Neuronal stem cell (in vitro differentiated cells): ENCODE measurements at regions not wholly inside any gene's neighbourhood (a gene's known extent, or its start where the extent isn't known, plus 50 kb on each side); places are given as distances from the start of the nearest gene placed in this dataset. TPM values are rescaled to one million over a fixed set of nuclear protein-coding genes. Genes with fewer than 3 reads are reported as not detected.

Experiments
- DNase-seq: peaks from one replicate; pipeline ENCODE4 v3.0.0-alpha.2; 2013; ENCODE audit warnings: low spot score
- H2AFZ ChIP-seq: one replicate; pipeline ENCODE4 v1.6.1; 2013; ENCODE audit warnings: mild to moderate bottlenecking, low read length, inconsistent platforms
- H2AK5ac ChIP-seq: 2 replicates; pipeline ENCODE4 v1.6.1; 2013; ENCODE audit warnings: low read depth, mild to moderate bottlenecking, inconsistent platforms, low read length, moderate library complexity, mixed read lengths
- H2BK120ac ChIP-seq: 2 replicates; pipeline ENCODE4 v1.6.1; 2013; ENCODE audit warnings: low read depth, mild to moderate bottlenecking, inconsistent platforms, low read length, moderate library complexity, mixed read lengths
- H2BK12ac ChIP-seq: one replicate; pipeline ENCODE4 v1.6.1; 2013; ENCODE audit warnings: low read length, inconsistent platforms
- H2BK15ac ChIP-seq: 2 replicates; pipeline ENCODE4 v1.6.1; 2013; ENCODE audit warnings: mild to moderate bottlenecking, low read length, inconsistent platforms, mixed read lengths
- H2BK5ac ChIP-seq: one replicate; pipeline ENCODE4 v1.6.1; 2013; ENCODE audit warnings: inconsistent platforms, mild to moderate bottlenecking, low read length, moderate library complexity
- H3K14ac ChIP-seq: one replicate; pipeline ENCODE4 v1.6.1; 2013; ENCODE audit warnings: low read length, inconsistent platforms
- H3K18ac ChIP-seq: 2 replicates; pipeline ENCODE4 v1.6.1; 2013; ENCODE audit warnings: low read length, inconsistent platforms
- H3K23ac ChIP-seq: 2 replicates; pipeline ENCODE4 v1.6.1; 2013; ENCODE audit warnings: low read depth, mild to moderate bottlenecking, mixed read lengths, low read length, inconsistent platforms; ENCODE audit not compliant: poor library complexity
- H3K27ac ChIP-seq: replicated peaks from 3 replicates; pipeline ENCODE4 v1.5.1; 2013; ENCODE audit warnings: low read length, inconsistent platforms
- H3K27me3 ChIP-seq, 3 experiments: 2 replicates each; pipeline ENCODE4 v1.6.1; 2013; ENCODE audit warnings: low read length in 3 of 3, mild to moderate bottlenecking in 2 of 3, inconsistent platforms in 1 of 3, low read depth in 1 of 3, mixed read lengths in 1 of 3, moderate library complexity in 1 of 3; ENCODE audit not compliant: control insufficient read depth in 3 of 3, insufficient read depth in 3 of 3
- H3K36me3 ChIP-seq, 2 donors: replicated peaks in 1 of 2; 2 replicates each; pipeline ENCODE4 v1.6.1; 2013; ENCODE audit warnings: low read length in 2 of 2; ENCODE audit not compliant: control insufficient read depth in 2 of 2, insufficient read depth in 2 of 2
- H3K4ac ChIP-seq: 2 replicates; pipeline ENCODE4 v1.6.1; 2013; ENCODE audit warnings: inconsistent platforms, mild to moderate bottlenecking, low read length, moderate library complexity
- H3K4me1 ChIP-seq, 2 donors: 1 replicate in 1 of 2; 2 replicates in 1 of 2; pipeline ENCODE4 v1.6.1; 2013; ENCODE audit warnings: low read length in 2 of 2, low read depth in 1 of 2; ENCODE audit not compliant: control insufficient read depth in 2 of 2, insufficient read depth in 1 of 2
- H3K4me2 ChIP-seq: one replicate; pipeline ENCODE4 v1.6.1; 2013; ENCODE audit warnings: mild to moderate bottlenecking, low read length, inconsistent platforms; ENCODE audit not compliant: insufficient read depth, poor library complexity, severe bottlenecking
- H3K4me3 ChIP-seq, 2 donors: 2 replicates each; pipeline ENCODE4 v1.5.1; 2013; ENCODE audit warnings: low read length in 2 of 2, mild to moderate bottlenecking in 2 of 2, inconsistent platforms in 1 of 2, moderate library complexity in 1 of 2
- H3K79me1 ChIP-seq: one replicate; pipeline ENCODE4 v1.6.1; 2013; ENCODE audit warnings: low read depth, mild to moderate bottlenecking, inconsistent platforms, low read length, moderate library complexity
- H3K9ac ChIP-seq: one replicate; pipeline ENCODE4 v1.6.1; 2013; ENCODE audit warnings: mild to moderate bottlenecking, low read depth, low read length, inconsistent platforms; ENCODE audit not compliant: poor library complexity
- H3K9me3 ChIP-seq, 2 donors: replicated peaks in 1 of 2; 2 replicates each; pipeline versions ENCODE3 to v1.6.1; 2013; ENCODE audit warnings: low read length in 2 of 2, mild to moderate bottlenecking in 2 of 2, inconsistent platforms in 1 of 2, low read depth in 1 of 2, mixed read lengths in 1 of 2, moderate library complexity in 1 of 2; ENCODE audit not compliant: control insufficient read depth in 2 of 2, insufficient read depth in 1 of 2
- H4K8ac ChIP-seq: one replicate; pipeline ENCODE4 v1.6.1; 2013; ENCODE audit warnings: low read depth, mild to moderate bottlenecking, inconsistent platforms, low read length, moderate library complexity
- H4K91ac ChIP-seq: one replicate; pipeline ENCODE4 v1.6.1; 2013; ENCODE audit warnings: low read length, low read depth, mild to moderate bottlenecking, inconsistent platforms; ENCODE audit not compliant: poor library complexity
- WGBS, 2 donors: extraction: QIAGEN DNeasy Blood & Tissue Kit; methylation state at CpG; one replicate each; pipeline ENCODE4 v1.1.7; 2013; ENCODE audit warnings: missing lambda C conversion rate in 2 of 2, mixed read lengths in 1 of 2; ENCODE audit not compliant: insufficient read length in 2 of 2, insufficient replicate concordance in 1 of 2; ENCODE audit errors: extremely low coverage in 2 of 2; 5-methylcytosine and 5-hydroxymethylcytosine counted together
- small RNA-seq: library from polyadenylated mRNA; stranded (forward); fragments of <200 nt; extraction: miRNeasy Mini kit (QIAGEN cat#:217004); gene quantifications from one replicate; pipeline ENCODE3, GENCODE V24; 2013; ENCODE audit not compliant: insufficient read depth

- Histone ChIP-seq H2BK5ac (no peak overlapping the region), H3K4me1 (peaks cover 0 to 6% of the 10 kb centered on the region in 2 donors), H3K18ac (no peak overlapping the region), H4K8ac (no peak overlapping the region), H2AFZ (no peak overlapping the region), H3K27me3 (no peaks in the 10 kb centered on the region), H3K23ac (no peak overlapping the region), H3K9ac (no peak overlapping the region), H3K9me3 (no peaks in the 10 kb centered on the region), H3K36me3 (no peaks in the 10 kb centered on the region), H2BK15ac (no peak overlapping the region), H3K79me1 (no peaks in the 10 kb centered on the region), H2AK5ac (no peak overlapping the region), H3K4ac (no peak overlapping the region), H4K91ac (no peak overlapping the region), H3K14ac (no peak overlapping the region), H3K4me3 (no peak overlapping the region), H2BK12ac (no peak overlapping the region), H2BK120ac (no peak overlapping the region), H3K27ac (no peak overlapping the region), H3K4me2 (no peak overlapping the region)
- DNase-seq = peak; percentile 52
- no CpG with 5 or more reads among the region's 8 CpGs for WGBS, 2 donors
Measured at GRCh38 chr13:60627071-60627686, 230.2 kb downstream of the TDRD3 start.

Small RNA genes lying in the stretch of these regions (small RNA-seq; reads per million reads assigned to genes)
- gene MIR3169 = not detected
- not detected for gene RNY3P5
